ENCODE measurements at regions not wholly inside any gene's neighbourhood (a gene's known extent, or its start where the extent isn't known, plus 50 kb on each side); places are given as distances from the start of the nearest gene placed in this dataset.

- H3K9me3 ChIP-seq, result no peaks in the 10 kb centered on the region
- H3K4me1 ChIP-seq, result no peaks in the 10 kb centered on the region
- H3K36me3 ChIP-seq, result no peaks in the 10 kb centered on the region
- DNase-seq (ENCODE audit: low spot score in 2 of 2), result no peak
- H3K27me3 ChIP-seq, result no peaks in the 10 kb centered on the region
- intact Hi-C loops (cut with DNase I), result no loop called here
- TF ChIP-seq CTCF (IDR thresholded peaks at IDR 0.05), result no peak
- H3K4me3 ChIP-seq, result no peak overlapping the region
- no peak overlapping the region for H3K27ac ChIP-seq
Observed at GRCh38 chr7:124208642-124209041, 175.8 kb upstream of the TMEM229A start.

- no peaks in the 10 kb centered on the region for H3K4me1 ChIP-seq
- H3K36me3 ChIP-seq, result no peaks in the 10 kb centered on the region
- no peaks in the 10 kb centered on the region for H3K27me3 ChIP-seq
- no peak overlapping the region for H3K4me3 ChIP-seq
- no peak for DNase-seq (ENCODE audit: low spot score in 2 of 2)
- intact Hi-C loops (cut with DNase I), result no loop called here
- no peaks in the 10 kb centered on the region for H3K9me3 ChIP-seq
- no peak overlapping the region for H3K27ac ChIP-seq
- TF ChIP-seq CTCF (IDR thresholded peaks at IDR 0.05), result no peak
Observed at GRCh38 chr7:124208173-124208572, 175.3 kb upstream of the TMEM229A start.

- H3K4me1 ChIP-seq, result no peaks in the 10 kb centered on the region
- DNase-seq (ENCODE audit: low spot score in 2 of 2), result no peak
- H3K36me3 ChIP-seq, result no peaks in the 10 kb centered on the region
- H3K27me3 ChIP-seq, result no peaks in the 10 kb centered on the region
- H3K9me3 ChIP-seq, result no peaks in the 10 kb centered on the region
- intact Hi-C loops (cut with DNase I), result no loop called here
- H3K27ac ChIP-seq, result no peak overlapping the region
- H3K4me3 ChIP-seq, result no peak overlapping the region
- no peak for TF ChIP-seq CTCF (IDR thresholded peaks at IDR 0.05)
Observed at GRCh38 chr7:124205526-124205925, 172.7 kb upstream of the TMEM229A start.

GRCh38 chr7:124202546-124202945 lies 169.7 kb upstream of the TMEM229A start:
- Histone ChIP-seq H3K9me3 (no peaks in the 10 kb centered on the region), H3K36me3 (no peaks in the 10 kb centered on the region), H3K27ac (no peak overlapping the region), H3K4me3 (no peak overlapping the region), H3K27me3 (no peaks in the 10 kb centered on the region), H3K4me1 (no peaks in the 10 kb centered on the region)
- no peak for TF ChIP-seq CTCF (IDR thresholded peaks at IDR 0.05)
- intact Hi-C loops (cut with DNase I), result no loop called here
- DNase-seq (ENCODE audit: low spot score in 2 of 2), result no peak

- Histone ChIP-seq H3K27me3 (no peaks in the 10 kb centered on the region), H3K36me3 (no peaks in the 10 kb centered on the region), H3K27ac (no peak overlapping the region), H3K9me3 (no peaks in the 10 kb centered on the region), H3K4me1 (no peaks in the 10 kb centered on the region), H3K4me3 (no peak overlapping the region)
- TF ChIP-seq CTCF (IDR thresholded peaks at IDR 0.05), result no peak
- intact Hi-C loops (cut with DNase I), result no loop called here
- DNase-seq (ENCODE audit: low spot score in 2 of 2), result no peak
Observed at GRCh38 chr7:124201768-124202349, 169.0 kb upstream of the TMEM229A start.

GRCh38 chr7:124196519-124196918 lies 163.7 kb upstream of the TMEM229A start:
- Histone ChIP-seq H3K27ac (no peak overlapping the region), H3K4me3 (no peak overlapping the region), H3K9me3 (no peaks in the 10 kb centered on the region), H3K36me3 (no peaks in the 10 kb centered on the region), H3K27me3 (no peaks in the 10 kb centered on the region), H3K4me1 (no peaks in the 10 kb centered on the region)
- intact Hi-C loops (cut with DNase I), result no loop called here
- no peak for TF ChIP-seq CTCF (IDR thresholded peaks at IDR 0.05)
- no peak for DNase-seq (ENCODE audit: low spot score in 2 of 2)
